HEK293 (cell line): ENCODE measurements at regions not wholly inside any gene's neighbourhood (a gene's known extent, or its start where the extent isn't known, plus 50 kb on each side); places are given as distances from the start of the nearest gene placed in this dataset.

ENCODE experiments used
- CTCF ChIA-PET: fragments of 350-600 bp; formaldehyde crosslinking; extraction: SDS; loops from one replicate; lab custom pipeline; 2021; ENCODE audit warnings: antibody characterized with exemption; lab: Yijun Ruan, JAX
- POLR2A ChIA-PET: fragments of 300-600 bp; formaldehyde crosslinking; extraction: SDS; loops from one replicate; lab custom pipeline; 2020; ENCODE audit warnings: antibody characterized with exemption, inconsistent platforms; lab: Yijun Ruan, JAX
- H3K27ac ChIP-seq: fragments of 200-500 bp; sonication (Bioruptor generic); 2 replicates; pipeline ENCODE4 v1.5.1; 2014; ENCODE audit warnings: low read depth, low read length, control low read depth, inconsistent platforms; ENCODE audit errors: extremely low read depth
- H3K36me3 ChIP-seq, 2 experiments: fragments of 200-500 bp in 1 of 2; sonication (Bioruptor generic) in 1 of 2; 1 replicate in 1 of 2; 2 replicates in 1 of 2; pipeline ENCODE4 v1.5.1; 2014 to 2017; ENCODE audit warnings: inconsistent platforms in 2 of 2, low read length in 2 of 2; ENCODE audit not compliant: control insufficient read depth in 2 of 2, insufficient read depth in 1 of 2
- H3K4me1 ChIP-seq: fragments of 200-500 bp; sonication (Bioruptor generic); 2 replicates; pipeline ENCODE4 v1.5.1; 2014; ENCODE audit warnings: mild to moderate bottlenecking, low read length, inconsistent platforms; ENCODE audit not compliant: control insufficient read depth, insufficient read depth
- H3K4me3 ChIP-seq: 2 replicates; pipeline ENCODE4 v1.5.1; 2011; ENCODE audit warnings: low read depth, mild to moderate bottlenecking, control low read depth, low read length, moderate library complexity
- H3K9me3 ChIP-seq: fragments of 200-500 bp; sonication (Bioruptor generic); 2 replicates; pipeline ENCODE4 v1.5.1; 2014; ENCODE audit warnings: low read depth, low read length, inconsistent platforms; ENCODE audit not compliant: control insufficient read depth, insufficient read depth
- FEZF1 ChIP-seq: fragments of 450-650 bp; formaldehyde crosslinking; IDR thresholded peaks from 2 replicates; pipeline ENCODE4 v1.5.1; 2016; ENCODE audit warnings: missing biosample characterization, missing genetic modification characterization
- GLIS2 ChIP-seq: fragments of 450-650 bp; formaldehyde crosslinking; IDR thresholded peaks from 2 replicates; pipeline ENCODE4 v1.5.1; 2016; ENCODE audit warnings: missing biosample characterization, missing genetic modification characterization
- IKZF3 ChIP-seq: fragments of 450-650 bp; IDR thresholded peaks from 2 replicates; pipeline ENCODE4 v1.5.0; 2018; ENCODE audit warnings: missing biosample characterization, mild to moderate bottlenecking, missing genetic modification characterization, moderate library complexity
- SCRT2 ChIP-seq: fragments of 450-650 bp; formaldehyde crosslinking; IDR thresholded peaks from 2 replicates; pipeline ENCODE4 v1.5.1; 2016; ENCODE audit warnings: missing biosample characterization, missing genetic modification characterization
- ZBTB11 ChIP-seq: fragments of 450-650 bp; formaldehyde crosslinking; conservative IDR thresholded peaks from 2 replicates; pipeline ENCODE4 v1.5.1; 2016; ENCODE audit warnings: low read depth, missing biosample characterization, missing genetic modification characterization
- ZBTB20 ChIP-seq: fragments of 450-650 bp; formaldehyde crosslinking; IDR thresholded peaks from 2 replicates; pipeline ENCODE4 v1.5.1; 2016; ENCODE audit warnings: missing biosample characterization, missing genetic modification characterization
- ZBTB21 ChIP-seq: fragments of 450-650 bp; formaldehyde crosslinking; IDR thresholded peaks from 2 replicates; pipeline ENCODE4 v1.5.1; 2017; ENCODE audit warnings: missing biosample characterization, missing genetic modification characterization
- ZBTB49 ChIP-seq: fragments of 450-650 bp; formaldehyde crosslinking; IDR thresholded peaks from 2 replicates; pipeline ENCODE4 v1.5.1; 2016; ENCODE audit warnings: missing biosample characterization, missing genetic modification characterization, low read depth
- ZFP69B ChIP-seq: fragments of 450-650 bp; formaldehyde crosslinking; IDR thresholded peaks from 2 replicates; pipeline ENCODE4 v1.5.1; 2016; ENCODE audit warnings: missing biosample characterization, missing genetic modification characterization
- ZNF10 ChIP-seq: fragments of 450-650 bp; formaldehyde crosslinking; IDR thresholded peaks from 2 replicates; pipeline ENCODE4 v1.5.1; 2017; ENCODE audit warnings: missing biosample characterization, missing genetic modification characterization
- ZNF132 ChIP-seq: fragments of 450-650 bp; formaldehyde crosslinking; IDR thresholded peaks from 2 replicates; pipeline ENCODE4 v1.5.1; 2017; ENCODE audit warnings: missing biosample characterization, missing genetic modification characterization, borderline replicate concordance
- ZNF19 ChIP-seq: fragments of 450-650 bp; formaldehyde crosslinking; IDR thresholded peaks from 2 replicates; pipeline ENCODE4; 2016; ENCODE audit warnings: missing biosample characterization, missing genetic modification characterization, low read depth
- ZNF530 ChIP-seq: fragments of 450-650 bp; formaldehyde crosslinking; IDR thresholded peaks from 2 replicates; pipeline ENCODE4 v1.5.1; 2016; ENCODE audit warnings: low read depth, missing biosample characterization, missing genetic modification characterization
- ZNF610 ChIP-seq: fragments of 450-650 bp; formaldehyde crosslinking; IDR thresholded peaks from 2 replicates; pipeline ENCODE4 v1.5.1; 2016; ENCODE audit warnings: missing biosample characterization, missing genetic modification characterization, borderline replicate concordance
- ZNF624 ChIP-seq: fragments of 450-650 bp; formaldehyde crosslinking; IDR thresholded peaks from 2 replicates; pipeline ENCODE4 v1.5.1; 2017; ENCODE audit warnings: missing biosample characterization, missing genetic modification characterization
- ZNF626 ChIP-seq: fragments of 450-650 bp; sonication (Bioruptor Pico); formaldehyde crosslinking; IDR thresholded peaks from 2 replicates; pipeline ENCODE4 v1.5.1; 2018; ENCODE audit warnings: missing biosample characterization, missing genetic modification characterization, inconsistent platforms
- ZNF791 ChIP-seq: fragments of 450-650 bp; formaldehyde crosslinking; IDR thresholded peaks from 2 replicates; pipeline ENCODE4 v1.5.1; 2016; ENCODE audit warnings: missing biosample characterization, missing genetic modification characterization
- ZSCAN16 ChIP-seq: fragments of 450-650 bp; formaldehyde crosslinking; IDR thresholded peaks from 2 replicates; pipeline ENCODE4 v1.5.1; 2016; ENCODE audit warnings: missing biosample characterization, missing genetic modification characterization

- POLR2A ChIA-PET: no interaction called here
- CTCF ChIA-PET: no interaction called here
- Histone ChIP-seq H3K9me3 (no peaks in the 10 kb centered on the region), H3K4me3 (no peak overlapping the region), H3K4me1 (no peaks in the 10 kb centered on the region), H3K27ac (no peak overlapping the region), H3K36me3 (no peaks in the 10 kb centered on the region)
- TF ChIP-seq ZBTB21: no peak
Observed at GRCh38 chr12:125503128-125503527, 437.9 kb downstream of the AACS start.

- H3K4me3 ChIP-seq: no peak overlapping the region
- CTCF ChIA-PET: no interaction called here
Observed at GRCh38 chr12:125509195-125509594, 444.0 kb downstream of the AACS start.

GRCh38 chr12:125512541-125513298, 447.5 kb downstream of the AACS start:
- Histone ChIP-seq H3K27ac (no peak overlapping the region), H3K4me1 (no peaks in the 10 kb centered on the region), H3K9me3 (no peaks in the 10 kb centered on the region), H3K4me3 (no peak overlapping the region), H3K36me3 (no peaks in the 10 kb centered on the region)
- POLR2A ChIA-PET: interaction anchor here (0.5 kb wide), 1 partner anchor 64 kb away, joined by 3 read pairs; no protein-coding TSS in a partner anchor
- CTCF ChIA-PET: no interaction called here
- TF ChIP-seq ZBTB49 (tag by site-specific recombination): no peak
- TF ChIP-seq ZNF626 (tag by site-specific recombination): no peak
- no peak for TF ChIP-seq SCRT2 (tag by site-specific recombination)
- TF ChIP-seq ZSCAN16 (tag by site-specific recombination): no peak
- TF ChIP-seq, all 188 proteins: peak for 0

More at GRCh38 chr12:125509195-125509594, 444.0 kb downstream of the AACS start:
- POLR2A ChIA-PET: no interaction called here
- Histone ChIP-seq H3K36me3 (no peaks in the 10 kb centered on the region), H3K4me1 (no peaks in the 10 kb centered on the region), H3K9me3 (no peaks in the 10 kb centered on the region)
- no peak for TF ChIP-seq ZNF132
- no peak for TF ChIP-seq IKZF3 (tag by site-specific recombination)
- TF ChIP-seq ZNF19 (tag by site-specific recombination): no peak
- TF ChIP-seq ZNF610 (tag by site-specific recombination): no peak
- no peak for TF ChIP-seq GLIS2 (tag by site-specific recombination)
- TF ChIP-seq ZNF10 (tag by site-specific recombination): no peak
- TF ChIP-seq ZNF791 (tag by site-specific recombination): no peak
- TF ChIP-seq FEZF1: no peak
- no peak for TF ChIP-seq ZNF624 (tag by site-specific recombination)
- no peak for TF ChIP-seq ZBTB11 (tag by site-specific recombination)
- TF ChIP-seq ZNF530 (tag by site-specific recombination): no peak
- no peak for TF ChIP-seq ZFP69B (tag by site-specific recombination)
- no peak for TF ChIP-seq ZBTB20
- TF ChIP-seq, all 188 proteins: peak for 0
- H3K27ac ChIP-seq: no peak overlapping the region
